Spleen (tissue), 7 donors: ENCODE measurements at regions not wholly inside any gene's neighbourhood (a gene's known extent, or its start where the extent isn't known, plus 50 kb on each side); places are given as distances from the start of the nearest gene placed in this dataset.

Experiments used
- CTCF ChIP-seq, 11 experiments: fragments of 200-600 bp in 7 of 11; fragments of 450-650 bp in 4 of 11; sonication (generic) in 4 of 11; IDR thresholded peaks in 8 of 11; conservative IDR thresholded peaks in 3 of 11; 1 replicate in 7 of 11; 2 replicates in 4 of 11; pipeline versions ENCODE4 v1.4.0 to v1.8.0; 2016 to 2021; ENCODE audit warnings: antibody characterized with exemption in 11 of 11, inconsistent platforms in 4 of 11, mild to moderate bottlenecking in 1 of 11
- POLR2A ChIP-seq, 3 donors: fragments of 450-650 bp; IDR thresholded peaks; one replicate each; pipeline ENCODE4 v1.5.1; 2017; ENCODE audit warnings: antibody characterized with exemption in 3 of 3, mild to moderate bottlenecking in 1 of 3
- donor health status: DM: no; HTN: no; CAD: no; lungs with moderate emphysema.
- donor health status: DM: no; HTN: no; CAD: no.
- donor health status: DM: no; HTN: no; CAD: no.

GRCh38 chr3:132211896-132212295 is 105.3 kb upstream of the ACP3 start:
- TF ChIP-seq POLR2A (IDR thresholded peaks at IDR 0.05), result no peak
- no peak for TF ChIP-seq CTCF (IDR thresholded peaks at IDR 0.05 in 8 of 11, conservative IDR thresholded peaks at IDR 0.05 in 3 of 11)
